GM19455 (cell line): ENCODE measurements at regions not wholly inside any gene's neighbourhood (a gene's known extent, or its start where the extent isn't known, plus 50 kb on each side); places are given as distances from the start of the nearest gene placed in this dataset.
"Not testable (repeated sequence)": the region's sequence is repeated elsewhere in the genome, so short reads cannot be mapped to it uniquely, and the experiment has no call there.

Experiments
- ATAC-seq: cut with Tn5 transposase; IDR thresholded peaks from one replicate; pipeline ENCODE4 v1.9.1; 2021; ENCODE audit not compliant: unreplicated experiment

- ATAC-seq = not testable (repeated sequence)
Measured at GRCh38 chr21:27881331-27881730, 914.4 kb upstream of the ADAMTS5 start.

- not testable (repeated sequence) for ATAC-seq
Measured at GRCh38 chr21:27872411-27872810, 905.5 kb upstream of the ADAMTS5 start.

GRCh38 chr21:27870755-27871154, 903.9 kb upstream of the ADAMTS5 start:
- ATAC-seq = not testable (repeated sequence)

GRCh38 chr21:27860314-27860955, 893.5 kb upstream of the ADAMTS5 start:
- ATAC-seq = not testable (repeated sequence)

- not testable (repeated sequence) for ATAC-seq
Measured at GRCh38 chr21:27858053-27858825, 891.4 kb upstream of the ADAMTS5 start.

GRCh38 chr21:27856988-27857387, 890.1 kb upstream of the ADAMTS5 start:
- ATAC-seq = not testable (repeated sequence)

GRCh38 chr21:27841084-27841672, 874.3 kb upstream of the ADAMTS5 start:
- ATAC-seq = no peak

GRCh38 chr21:27840262-27840661, 873.4 kb upstream of the ADAMTS5 start:
- ATAC-seq = no peak

- ATAC-seq = no peak
Measured at GRCh38 chr21:27839512-27840115, 872.7 kb upstream of the ADAMTS5 start.

GRCh38 chr21:27838573-27838972, 871.7 kb upstream of the ADAMTS5 start:
- no peak for ATAC-seq

- ATAC-seq = no peak
Measured at GRCh38 chr21:27837936-27838335, 871.0 kb upstream of the ADAMTS5 start.

GRCh38 chr21:27833298-27833697, 866.4 kb upstream of the ADAMTS5 start:
- no peak for ATAC-seq

- ATAC-seq = no peak
Measured at GRCh38 chr21:27831816-27832569, 865.1 kb upstream of the ADAMTS5 start.

GRCh38 chr21:27831177-27831576, 864.3 kb upstream of the ADAMTS5 start:
- ATAC-seq = no peak

GRCh38 chr21:27827972-27828371, 861.1 kb upstream of the ADAMTS5 start:
- no peak for ATAC-seq

GRCh38 chr21:27825035-27825434, 858.1 kb upstream of the ADAMTS5 start:
- ATAC-seq = no peak

- no peak for ATAC-seq
Measured at GRCh38 chr21:27823652-27824201, 856.8 kb upstream of the ADAMTS5 start.

- no peak for ATAC-seq
Measured at GRCh38 chr21:27820342-27820741, 853.5 kb upstream of the ADAMTS5 start.

- ATAC-seq = no peak
Measured at GRCh38 chr21:27819299-27819698, 852.4 kb upstream of the ADAMTS5 start.

- ATAC-seq = no peak
Measured at GRCh38 chr21:27818847-27819246, 852.0 kb upstream of the ADAMTS5 start.
